Ishikawa (cell line): ENCODE measurements at regions not wholly inside any gene's neighbourhood (a gene's known extent, or its start where the extent isn't known, plus 50 kb on each side); places are given as distances from the start of the nearest gene placed in this dataset.

Experiments
- CEBPB ChIP-seq: IDR thresholded peaks from 2 replicates; pipeline ENCODE4 v1.6.1; 2012
- CREB1 ChIP-seq: IDR thresholded peaks from 2 replicates; pipeline ENCODE4 v1.6.1; 2012; ENCODE audit warnings: low read depth
- EGR1 ChIP-seq: IDR thresholded peaks from 2 replicates; pipeline ENCODE4 v1.6.1; 2012
- EP300 ChIP-seq: IDR thresholded peaks from 2 replicates; pipeline ENCODE4 v1.6.1; 2012; ENCODE audit warnings: borderline replicate concordance
- FOXM1 ChIP-seq: IDR thresholded peaks from 2 replicates; pipeline ENCODE4 v1.6.1; 2012; ENCODE audit warnings: low read depth, borderline replicate concordance
- MAX ChIP-seq: IDR thresholded peaks from 2 replicates; pipeline ENCODE4 v1.6.1; 2012
- NFIC ChIP-seq: IDR thresholded peaks from 2 replicates; pipeline ENCODE4 v1.6.1; 2012
- RAD21 ChIP-seq: IDR thresholded peaks from 2 replicates; pipeline ENCODE4 v1.6.1; 2012; ENCODE audit warnings: low read depth
- REST ChIP-seq: IDR thresholded peaks from 2 replicates; pipeline ENCODE4 v1.6.1; 2012; ENCODE audit warnings: low read depth, mild to moderate bottlenecking
- TAF1 ChIP-seq: IDR thresholded peaks from 2 replicates; pipeline ENCODE4 v1.6.1; 2012; ENCODE audit warnings: low read depth, mild to moderate bottlenecking
- TCF12 ChIP-seq: IDR thresholded peaks from 2 replicates; pipeline ENCODE4 v1.6.1; 2012; ENCODE audit warnings: low read depth
- TEAD4 ChIP-seq: IDR thresholded peaks from 2 replicates; pipeline ENCODE4 v1.6.1; 2012
- USF1 ChIP-seq: IDR thresholded peaks from 2 replicates; pipeline ENCODE4 v1.6.1; 2012
- YY1 ChIP-seq: IDR thresholded peaks from 2 replicates; pipeline ENCODE4 v1.6.1; 2012; ENCODE audit warnings: low read depth
- ZBTB7A ChIP-seq: IDR thresholded peaks from 2 replicates; pipeline ENCODE4 v1.6.1; 2012; ENCODE audit warnings: low read depth

- TF ChIP-seq TEAD4 = no peak
- TF ChIP-seq RAD21 = no peak
- no peak for TF ChIP-seq MAX
- TF ChIP-seq CEBPB = no peak
- TF ChIP-seq CREB1 = no peak
- no peak for TF ChIP-seq ZBTB7A
- no peak for TF ChIP-seq TCF12
- TF ChIP-seq YY1 = no peak
- TF ChIP-seq NFIC = no peak
- TF ChIP-seq EP300 = no peak
- no peak for TF ChIP-seq EGR1
- no peak for TF ChIP-seq REST
- TF ChIP-seq USF1 = no peak
- TF ChIP-seq TAF1 = no peak
These were observed 720.2 kb downstream of the PTPRU start for GRCh38 chr1:29956349-29957030.

GRCh38 chr1:29954591-29954990 lies 718.3 kb downstream of the PTPRU start:
- TF ChIP-seq NFIC = no peak

- TF ChIP-seq USF1 (no peak), EGR1 (no peak), NFIC (no peak), ZBTB7A (no peak), REST (no peak), FOXM1 (no peak), YY1 (no peak), RAD21 (no peak), CEBPB (no peak), MAX (no peak), EP300 (no peak), TEAD4 (no peak)
These were observed 717.6 kb downstream of the PTPRU start for GRCh38 chr1:29953961-29954360.

- no peak for TF ChIP-seq TAF1
- TF ChIP-seq REST = peak; percentile 78
- TF ChIP-seq EGR1 = no peak
- TF ChIP-seq ZBTB7A = no peak
These were observed 713.4 kb downstream of the PTPRU start for GRCh38 chr1:29949676-29950075.

- TF ChIP-seq TCF12 (no peak), TEAD4 (no peak), FOXM1 (no peak), CEBPB (no peak), ZBTB7A (no peak), EGR1 (no peak), EP300 (no peak), MAX (no peak), TAF1 (no peak), USF1 (no peak), NFIC (no peak), RAD21 (no peak), YY1 (no peak), CREB1 (no peak), REST (no peak)
These were observed 712.3 kb downstream of the PTPRU start for GRCh38 chr1:29948581-29948980.
